ENCODE measurements at regions not wholly inside any gene's neighbourhood (a gene's known extent, or its start where the extent isn't known, plus 50 kb on each side); places are given as distances from the start of the nearest gene placed in this dataset.

- TF ChIP-seq HMGXB3 (CRISPR knock-in tag; IDR thresholded peaks at IDR 0.05; ENCODE audit: borderline replicate concordance) = peak; percentile 81; the same call in 1 of the 2 replicates
- peak; percentile 87; the same call in 1 of the 2 replicates for TF ChIP-seq ZNF292 (CRISPR knock-in tag; IDR thresholded peaks at IDR 0.05; ENCODE audit: borderline replicate concordance, low read depth)
- TF ChIP-seq KLF15 (CRISPR knock-in tag; IDR thresholded peaks at IDR 0.05; ENCODE audit: borderline replicate concordance) = no peak; the same call in 1 of the 2 replicates
- TF ChIP-seq ZNF691 (CRISPR knock-in tag; IDR thresholded peaks at IDR 0.05; ENCODE audit: borderline replicate concordance, low read depth) = no peak; the same call in 1 of the 2 replicates
- TF ChIP-seq HOXA9 (CRISPR knock-in tag; IDR thresholded peaks at IDR 0.05; ENCODE audit: borderline replicate concordance) = no peak
- no peak for TF ChIP-seq ZHX1 (CRISPR knock-in tag; IDR thresholded peaks at IDR 0.05; ENCODE audit: low read depth)
- peak; percentile 86 for TF ChIP-seq PAXIP1 (CRISPR knock-in tag; conservative IDR thresholded peaks at IDR 0.05)
Measured at GRCh38 chr20:17856024-17856564, 112.5 kb downstream of the SNX5 start (continued).

Data from HepG2 (cell line).